T-helper 1 cell treated with Interleukin-12 subunit alpha and Interleukin-12 subunit beta and Interleukin-4 antibody, amounts not matched to agents 30 ng/mL and 1 ng/mL, for 36 hours (primary cell): ENCODE measurements at regions not wholly inside any gene's neighbourhood (a gene's known extent, or its start where the extent isn't known, plus 50 kb on each side); places are given as distances from the start of the nearest gene placed in this dataset.
"Not testable (repeated sequence)": the region's sequence is repeated elsewhere in the genome, so short reads cannot be mapped to it uniquely, and the experiment has no call there.

Experiments
- intact Hi-C: fragments of 100-400 bp; cut with micrococcal nuclease; formaldehyde crosslinking; loops from one replicate; pipeline ENCODE4 v1.15.1; 2024

- intact Hi-C loops = no loop called here
Observed at GRCh38 chr3:110454066-110454465, 617.5 kb upstream of the NECTIN3 start.

- intact Hi-C loops = no loop called here
Observed at GRCh38 chr3:110456001-110456400, 615.6 kb upstream of the NECTIN3 start.

- intact Hi-C loops = no loop called here
Observed at GRCh38 chr3:110456438-110457138, 615.0 kb upstream of the NECTIN3 start.

- intact Hi-C loops = no loop called here
Observed at GRCh38 chr3:110457508-110457907, 614.1 kb upstream of the NECTIN3 start.

- intact Hi-C loops = no loop called here
Observed at GRCh38 chr3:110459021-110459420, 612.6 kb upstream of the NECTIN3 start.

GRCh38 chr3:110470310-110470709 is 601.3 kb upstream of the NECTIN3 start:
- intact Hi-C loops = no loop called here

GRCh38 chr3:110473405-110473804 is 598.2 kb upstream of the NECTIN3 start:
- intact Hi-C loops = no loop called here

GRCh38 chr3:110474397-110474796 is 597.2 kb upstream of the NECTIN3 start:
- intact Hi-C loops = no loop called here

GRCh38 chr3:110478377-110479054 is 593.1 kb upstream of the NECTIN3 start:
- intact Hi-C loops = no loop called here

GRCh38 chr3:110479731-110480130 is 591.9 kb upstream of the NECTIN3 start:
- intact Hi-C loops = no loop called here

- intact Hi-C loops = no loop called here
Observed at GRCh38 chr3:110485389-110485788, 586.2 kb upstream of the NECTIN3 start.

- intact Hi-C loops = no loop called here
Observed at GRCh38 chr3:110487840-110488239, 583.8 kb upstream of the NECTIN3 start.

- intact Hi-C loops = no loop called here
Observed at GRCh38 chr3:110491413-110491812, 580.2 kb upstream of the NECTIN3 start.

GRCh38 chr3:110492876-110493275 is 578.7 kb upstream of the NECTIN3 start:
- intact Hi-C loops = no loop called here

- intact Hi-C loops = no loop called here
Observed at GRCh38 chr3:110493438-110494092, 578.1 kb upstream of the NECTIN3 start.

- intact Hi-C loops = no loop called here
Observed at GRCh38 chr3:110494093-110494490, 577.5 kb upstream of the NECTIN3 start.

GRCh38 chr3:110494728-110495127 is 576.9 kb upstream of the NECTIN3 start:
- intact Hi-C loops = no loop called here

- intact Hi-C loops = no loop called here
Observed at GRCh38 chr3:110495201-110495927, 576.3 kb upstream of the NECTIN3 start.

GRCh38 chr3:110504401-110504800 is 567.2 kb upstream of the NECTIN3 start:
- intact Hi-C loops = no loop called here

GRCh38 chr3:110504901-110505300 is 566.7 kb upstream of the NECTIN3 start:
- intact Hi-C loops = no loop called here

GRCh38 chr3:110506890-110507289 is 564.7 kb upstream of the NECTIN3 start:
- intact Hi-C loops = no loop called here

- intact Hi-C loops = not testable (repeated sequence)
Observed at GRCh38 chr3:110507570-110507969, 564.0 kb upstream of the NECTIN3 start.
